ENCODE measurements at regions not wholly inside any gene's neighbourhood (a gene's known extent, or its start where the extent isn't known, plus 50 kb on each side); places are given as distances from the start of the nearest gene placed in this dataset.

- TF ChIP-seq CTCF (IDR thresholded peaks at IDR 0.05; ENCODE audit: control extremely low read depth, extremely low read depth, low read depth, missing control alignments): no peak
- CTCF ChIA-PET: interaction anchor here (1.0 to 1.8 kb wide), 3 partner anchors 8 to 11 kb away, joined by 3 to 5 read pairs (median 3); no protein-coding TSS in a partner anchor
- DNase-seq (ENCODE audit: extremely low spot score): no peak
- POLR2A ChIA-PET: no interaction called here
Observed at GRCh38 chr3:182460303-182460702, 333.0 kb upstream of the ATP11B start.

- POLR2A ChIA-PET: no interaction called here
- CTCF ChIA-PET: no interaction called here
- no peak for DNase-seq (ENCODE audit: extremely low spot score)
- no peak for TF ChIP-seq CTCF (IDR thresholded peaks at IDR 0.05; ENCODE audit: control extremely low read depth, extremely low read depth, low read depth, missing control alignments)
Observed at GRCh38 chr3:182462152-182462551, 331.2 kb upstream of the ATP11B start.

GRCh38 chr3:182464513-182465145, 328.7 kb upstream of the ATP11B start:
- no peak for TF ChIP-seq CTCF (IDR thresholded peaks at IDR 0.05; ENCODE audit: control extremely low read depth, extremely low read depth, low read depth, missing control alignments)
- CTCF ChIA-PET: interaction anchor here (2.6 kb wide), 1 partner anchor 13 kb away, joined by 8 read pairs; no protein-coding TSS in a partner anchor
- POLR2A ChIA-PET: no interaction called here
- DNase-seq (ENCODE audit: extremely low spot score): no peak

GRCh38 chr3:182465301-182466185, 327.8 kb upstream of the ATP11B start:
- CTCF ChIA-PET: interaction anchor here (2.6 kb wide), 1 partner anchor 14 kb away, joined by 8 read pairs; no protein-coding TSS in a partner anchor
- no peak for DNase-seq (ENCODE audit: extremely low spot score)
- POLR2A ChIA-PET: no interaction called here
- no peak for TF ChIP-seq CTCF (IDR thresholded peaks at IDR 0.05; ENCODE audit: control extremely low read depth, extremely low read depth, low read depth, missing control alignments)

- POLR2A ChIA-PET: no interaction called here
- TF ChIP-seq CTCF (IDR thresholded peaks at IDR 0.05; ENCODE audit: control extremely low read depth, extremely low read depth, low read depth, missing control alignments): no peak
- CTCF ChIA-PET: no interaction called here
- no peak for DNase-seq (ENCODE audit: extremely low spot score)
Observed at GRCh38 chr3:182469086-182469485, 324.2 kb upstream of the ATP11B start.

GRCh38 chr3:182470187-182470586, 323.1 kb upstream of the ATP11B start:
- no peak for DNase-seq (ENCODE audit: extremely low spot score)
- POLR2A ChIA-PET: no interaction called here

More at GRCh38 chr3:182470187-182470586, 323.1 kb upstream of the ATP11B start:
- TF ChIP-seq CTCF (IDR thresholded peaks at IDR 0.05; ENCODE audit: control extremely low read depth, extremely low read depth, low read depth, missing control alignments): no peak
- CTCF ChIA-PET: interaction anchor here (1.1 kb wide), 1 partner anchor 49 kb away, joined by 3 read pairs; no protein-coding TSS in a partner anchor
